Vagina (tissue), 2 donors: ENCODE measurements at regions not wholly inside any gene's neighbourhood (a gene's known extent, or its start where the extent isn't known, plus 50 kb on each side); places are given as distances from the start of the nearest gene placed in this dataset.

Experiments used
- DNase-seq, 2 donors: peaks; one replicate each; pipeline ENCODE4 v3.0.0-alpha.2; 2017; ENCODE audit errors: extremely low spot score in 2 of 2
- H3K27ac ChIP-seq: fragments of 200-600 bp; sonication (generic); one replicate; pipeline ENCODE4 v1.5.1; 2019
- H3K27me3 ChIP-seq: fragments of 200-600 bp; sonication (generic); one replicate; pipeline ENCODE4 v1.5.1; 2019
- H3K36me3 ChIP-seq, 2 donors: fragments of 200-600 bp; sonication (generic); one replicate each; pipeline ENCODE4 v1.5.1; 2017 to 2019
- H3K4me1 ChIP-seq: fragments of 200-600 bp; sonication (generic); one replicate; pipeline ENCODE4 v1.5.1; 2019
- H3K4me3 ChIP-seq, 2 donors: fragments of 200-600 bp; sonication (generic); 1 replicate in 1 of 2; 2 replicates in 1 of 2; pipeline ENCODE4 v1.5.1; 2016 to 2019
- H3K9me3 ChIP-seq: fragments of 200-600 bp; sonication (generic); one replicate; pipeline ENCODE4 v1.5.1; 2019
- POLR2A ChIP-seq, 2 donors: fragments of 450-650 bp; IDR thresholded peaks; one replicate each; pipeline ENCODE4 v1.6.1; 2017; ENCODE audit warnings: antibody characterized with exemption in 2 of 2, mild to moderate bottlenecking in 2 of 2, moderate library complexity in 2 of 2
- POLR2AphosphoS5 ChIP-seq, 2 donors: sonication (generic); formaldehyde crosslinking; IDR thresholded peaks; one replicate each; pipeline ENCODE4 v1.9.0; 2017; ENCODE audit warnings: antibody characterized with exemption in 2 of 2, mild to moderate bottlenecking in 2 of 2, low read depth in 1 of 2; ENCODE audit not compliant: insufficient read depth in 1 of 2
- intact Hi-C: fragments of 100-400 bp; cut with DNase I; formaldehyde crosslinking; loops from one replicate; pipeline ENCODE4 v1.15.1; 2023
- TF ChIP-seq, protein P1 (sequence below), 3 experiments: fragments of 450-650 bp in 2 of 3; fragments of 200-600 bp in 1 of 3; sonication (generic) in 1 of 3; IDR thresholded peaks; one replicate each; pipeline ENCODE4 v1.5.1; 2017 to 2019; ENCODE audit warnings: antibody characterized with exemption in 3 of 3, mild to moderate bottlenecking in 2 of 3, moderate library complexity in 2 of 3

DNA sequence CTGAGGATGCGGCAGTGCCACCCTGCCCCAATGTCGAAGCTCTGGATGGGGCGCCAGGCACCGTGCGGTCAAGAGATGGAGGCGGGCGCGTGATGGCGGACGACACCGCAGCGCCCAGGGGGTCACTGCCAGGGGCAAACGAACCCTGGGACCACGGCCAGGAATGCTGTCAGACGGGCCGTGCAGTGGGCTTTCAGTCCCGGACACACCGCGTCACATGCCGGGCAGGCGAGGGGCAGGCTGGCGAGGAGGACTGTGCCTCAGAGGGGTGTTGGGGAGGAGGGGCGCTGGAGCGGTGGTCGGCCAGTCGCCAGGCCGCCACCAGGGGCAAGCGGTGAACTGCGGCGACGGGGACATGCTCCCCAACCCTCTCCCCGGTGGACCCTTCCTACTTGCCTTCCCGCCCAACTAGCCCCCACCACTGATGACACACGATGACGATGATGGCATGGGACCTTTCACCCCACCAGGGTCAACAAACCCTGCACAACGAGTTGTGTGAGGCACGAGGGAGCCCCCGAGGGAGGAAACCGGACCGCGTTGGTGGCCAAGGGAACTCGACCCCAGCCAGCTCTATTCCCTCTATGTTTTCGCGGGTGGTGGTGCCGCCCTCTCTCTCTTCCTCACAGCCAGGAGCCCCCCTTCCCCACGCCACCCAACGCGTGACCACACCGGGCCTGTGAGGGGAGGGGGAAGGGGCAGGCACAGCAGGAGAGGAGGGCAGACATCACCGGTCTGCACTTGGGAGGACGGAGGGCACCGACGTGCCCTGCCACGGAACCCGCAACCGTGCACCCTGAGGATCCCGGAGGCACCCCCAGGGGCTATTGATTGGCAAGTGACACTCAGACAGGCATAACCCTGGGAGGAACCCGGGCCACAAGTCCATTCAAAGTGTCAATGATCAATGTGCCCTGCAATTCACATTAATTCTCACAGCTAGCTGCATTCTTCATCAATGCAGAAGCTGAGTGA is 1960.9 kb upstream of the DEFB115 start:
- H3K27me3 ChIP-seq, result no peaks in the 10 kb centered on the region
- no peaks in the 10 kb centered on the region for H3K36me3 ChIP-seq
- intact Hi-C loops, result no loop called here
- no peak for TF ChIP-seq POLR2A (IDR thresholded peaks at IDR 0.05)
- no peak for TF ChIP-seq POLR2AphosphoS5 (IDR thresholded peaks at IDR 0.05; ENCODE audit: insufficient read depth in 1 of 2, low read depth in 1 of 2)
- TF ChIP-seq, protein P1, sequence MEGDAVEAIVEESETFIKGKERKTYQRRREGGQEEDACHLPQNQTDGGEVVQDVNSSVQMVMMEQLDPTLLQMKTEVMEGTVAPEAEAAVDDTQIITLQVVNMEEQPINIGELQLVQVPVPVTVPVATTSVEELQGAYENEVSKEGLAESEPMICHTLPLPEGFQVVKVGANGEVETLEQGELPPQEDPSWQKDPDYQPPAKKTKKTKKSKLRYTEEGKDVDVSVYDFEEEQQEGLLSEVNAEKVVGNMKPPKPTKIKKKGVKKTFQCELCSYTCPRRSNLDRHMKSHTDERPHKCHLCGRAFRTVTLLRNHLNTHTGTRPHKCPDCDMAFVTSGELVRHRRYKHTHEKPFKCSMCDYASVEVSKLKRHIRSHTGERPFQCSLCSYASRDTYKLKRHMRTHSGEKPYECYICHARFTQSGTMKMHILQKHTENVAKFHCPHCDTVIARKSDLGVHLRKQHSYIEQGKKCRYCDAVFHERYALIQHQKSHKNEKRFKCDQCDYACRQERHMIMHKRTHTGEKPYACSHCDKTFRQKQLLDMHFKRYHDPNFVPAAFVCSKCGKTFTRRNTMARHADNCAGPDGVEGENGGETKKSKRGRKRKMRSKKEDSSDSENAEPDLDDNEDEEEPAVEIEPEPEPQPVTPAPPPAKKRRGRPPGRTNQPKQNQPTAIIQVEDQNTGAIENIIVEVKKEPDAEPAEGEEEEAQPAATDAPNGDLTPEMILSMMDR (IDR thresholded peaks at IDR 0.05), result no peak
- H3K9me3 ChIP-seq, result no peaks in the 10 kb centered on the region
- H3K4me1 ChIP-seq, result no peaks in the 10 kb centered on the region
- DNase-seq, result no peak
- H3K27ac ChIP-seq, result no peak overlapping the region
- H3K4me3 ChIP-seq, result no peak overlapping the region

DNA sequence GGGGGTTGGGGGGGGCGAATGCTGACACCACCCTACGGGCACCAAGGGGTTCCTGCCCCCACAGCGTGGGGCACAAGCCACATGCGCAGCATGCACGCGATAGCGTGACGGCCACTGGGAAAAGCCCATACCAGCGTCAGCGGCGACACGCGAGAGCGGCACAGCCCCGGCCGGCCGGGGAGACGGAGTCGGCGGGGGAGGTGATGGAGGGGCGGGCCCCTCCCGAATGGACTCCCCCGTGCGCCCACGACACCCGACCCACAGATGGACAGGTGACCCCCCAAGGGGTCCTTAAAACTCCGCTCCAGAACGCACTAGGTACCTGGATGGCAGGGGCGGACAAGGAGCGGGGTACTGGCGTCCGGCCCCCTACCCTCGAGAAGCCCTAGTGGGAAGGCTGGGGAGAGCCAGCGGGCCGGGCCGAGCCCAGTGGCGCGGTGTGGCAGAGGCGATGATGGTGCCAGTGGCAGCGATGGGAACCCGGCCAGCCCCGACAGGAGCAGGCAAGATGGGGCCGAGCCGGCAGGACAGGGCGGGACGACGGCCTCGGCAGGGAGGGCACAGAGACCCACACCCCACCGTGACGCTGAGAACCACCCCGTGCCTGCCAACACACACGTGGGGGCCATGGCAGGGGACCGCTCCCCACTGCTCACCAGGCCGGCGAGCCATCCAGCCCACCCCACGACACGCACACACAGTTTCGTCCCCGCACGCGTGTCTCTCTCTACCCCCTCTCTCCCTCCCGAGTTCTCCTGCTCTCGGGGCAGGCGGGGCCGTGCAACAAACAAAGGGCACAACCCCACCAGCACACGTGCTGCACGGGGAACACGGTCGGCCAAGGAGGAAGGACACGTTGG is 1959.8 kb upstream of the DEFB115 start:
- no peak for DNase-seq
- H3K36me3 ChIP-seq, result no peaks in the 10 kb centered on the region

DNA sequence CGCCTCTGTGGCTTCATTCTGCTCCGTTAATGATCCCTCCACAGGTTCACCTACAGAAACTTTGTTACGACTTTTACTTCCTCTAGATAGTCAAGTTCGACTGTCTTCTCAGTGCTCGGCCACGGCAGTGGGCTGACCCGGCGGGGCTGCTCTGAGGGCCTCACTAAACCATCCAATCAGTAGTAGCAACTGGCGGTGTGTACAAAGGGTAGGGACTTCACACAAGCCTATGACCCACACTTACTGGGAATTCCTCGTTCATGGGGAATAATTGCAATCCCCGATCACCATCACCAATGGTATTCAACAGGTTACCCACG is 1959.2 kb upstream of the DEFB115 start:
- intact Hi-C loops, result no loop called here
- no peak for DNase-seq
- no peak overlapping the region for H3K4me3 ChIP-seq
- H3K27ac ChIP-seq, result no peak overlapping the region
- no peaks in the 10 kb centered on the region for H3K27me3 ChIP-seq
- H3K9me3 ChIP-seq, result no peaks in the 10 kb centered on the region
- H3K36me3 ChIP-seq, result no peaks in the 10 kb centered on the region
- no peaks in the 10 kb centered on the region for H3K4me1 ChIP-seq
- TF ChIP-seq, protein P1 (IDR thresholded peaks at IDR 0.05), result no peak
- no peak for TF ChIP-seq POLR2A (IDR thresholded peaks at IDR 0.05)

More for the DNA sequence above, 1959.8 kb upstream of the DEFB115 start:
- Histone ChIP-seq H3K27ac (no peak overlapping the region), H3K9me3 (no peaks in the 10 kb centered on the region), H3K27me3 (no peaks in the 10 kb centered on the region), H3K4me3 (no peak overlapping the region), H3K4me1 (no peaks in the 10 kb centered on the region)
- intact Hi-C loops, result no loop called here
- TF ChIP-seq POLR2AphosphoS5 (IDR thresholded peaks at IDR 0.05; ENCODE audit: insufficient read depth in 1 of 2, low read depth in 1 of 2) (no peak), POLR2A (IDR thresholded peaks at IDR 0.05) (no peak)
- TF ChIP-seq, protein P1 (IDR thresholded peaks at IDR 0.05), result no peak

DNA sequence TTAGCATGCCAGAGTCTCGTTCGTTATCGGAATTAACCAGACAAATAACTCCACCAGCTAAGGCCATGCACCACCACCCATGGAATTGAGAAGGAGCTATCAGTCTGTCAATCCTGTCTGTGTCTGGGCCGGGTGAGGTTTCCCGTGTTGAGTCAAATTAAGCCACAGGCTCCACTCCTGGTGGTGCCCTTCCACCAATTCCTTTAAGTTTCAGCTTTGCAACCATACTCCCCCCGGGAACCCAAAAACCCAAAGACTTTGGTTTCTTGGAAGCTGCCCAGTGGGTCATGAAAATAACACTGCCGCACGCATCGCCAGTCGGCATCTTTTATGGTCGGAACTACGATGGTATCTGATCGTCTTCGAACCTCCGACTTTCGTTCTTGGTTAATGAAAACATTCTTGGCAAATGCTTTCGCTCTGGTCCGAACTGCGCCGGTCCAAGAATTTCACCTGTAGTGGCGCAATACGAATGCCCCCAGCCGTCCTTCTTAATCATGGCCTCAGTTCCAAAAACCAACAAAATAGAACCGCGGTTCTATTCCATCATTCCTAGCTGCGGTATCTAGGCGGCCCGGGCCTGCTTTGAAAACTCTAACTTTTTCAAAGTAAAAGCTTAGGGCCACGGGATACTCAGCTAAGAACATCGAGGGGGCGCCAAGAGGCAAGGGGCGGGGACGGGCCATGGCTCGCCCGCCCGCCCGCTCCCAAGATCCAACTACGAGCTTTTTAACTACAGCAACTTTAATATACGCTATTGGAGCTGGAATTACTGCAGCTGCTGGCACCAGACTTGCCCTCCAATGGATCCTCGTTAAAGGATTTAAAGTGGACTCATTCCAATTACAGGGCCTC is 1958.5 kb upstream of the DEFB115 start:
- no peaks in the 10 kb centered on the region for H3K36me3 ChIP-seq
- no peaks in the 10 kb centered on the region for H3K4me1 ChIP-seq
- no peak overlapping the region for H3K27ac ChIP-seq
- no peak overlapping the region for H3K4me3 ChIP-seq
- H3K27me3 ChIP-seq, result no peaks in the 10 kb centered on the region
- H3K9me3 ChIP-seq, result no peaks in the 10 kb centered on the region
- intact Hi-C loops, result no loop called here
- no peak for DNase-seq
- TF ChIP-seq, protein P1 (IDR thresholded peaks at IDR 0.05), result no peak
- TF ChIP-seq POLR2AphosphoS5 (IDR thresholded peaks at IDR 0.05; ENCODE audit: insufficient read depth in 1 of 2, low read depth in 1 of 2), result no peak
- TF ChIP-seq POLR2A (IDR thresholded peaks at IDR 0.05), result no peak
